ENCODE measurements at regions not wholly inside any gene's neighbourhood (a gene's known extent, or its start where the extent isn't known, plus 50 kb on each side); places are given as distances from the start of the nearest gene placed in this dataset.

DNA sequence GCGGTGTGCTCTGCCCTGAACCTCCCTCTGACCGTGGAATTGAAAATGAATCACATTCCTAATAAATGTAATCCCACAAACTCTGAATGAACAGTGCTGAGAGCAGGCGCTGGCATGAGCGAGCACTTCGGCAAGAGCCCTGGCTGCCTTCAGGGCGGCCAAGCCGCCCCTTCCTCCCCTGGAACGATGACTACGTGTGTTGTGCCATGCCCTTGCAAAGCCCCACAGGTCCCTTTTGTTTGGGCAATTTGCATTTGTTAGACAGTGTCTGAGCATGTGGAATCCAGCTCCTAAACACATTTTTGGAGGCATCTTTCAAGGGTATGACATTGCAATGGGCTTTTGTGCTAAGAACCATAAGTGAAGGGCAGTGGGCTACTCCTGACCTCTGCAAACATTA, 95.6 kb upstream of the MKI67 start:
- DNase-seq (ENCODE audit: low read depth): no peak
- H3K4me3 ChIP-seq (ENCODE audit: low read length): no peak overlapping the region
- TF ChIP-seq, protein P1, sequence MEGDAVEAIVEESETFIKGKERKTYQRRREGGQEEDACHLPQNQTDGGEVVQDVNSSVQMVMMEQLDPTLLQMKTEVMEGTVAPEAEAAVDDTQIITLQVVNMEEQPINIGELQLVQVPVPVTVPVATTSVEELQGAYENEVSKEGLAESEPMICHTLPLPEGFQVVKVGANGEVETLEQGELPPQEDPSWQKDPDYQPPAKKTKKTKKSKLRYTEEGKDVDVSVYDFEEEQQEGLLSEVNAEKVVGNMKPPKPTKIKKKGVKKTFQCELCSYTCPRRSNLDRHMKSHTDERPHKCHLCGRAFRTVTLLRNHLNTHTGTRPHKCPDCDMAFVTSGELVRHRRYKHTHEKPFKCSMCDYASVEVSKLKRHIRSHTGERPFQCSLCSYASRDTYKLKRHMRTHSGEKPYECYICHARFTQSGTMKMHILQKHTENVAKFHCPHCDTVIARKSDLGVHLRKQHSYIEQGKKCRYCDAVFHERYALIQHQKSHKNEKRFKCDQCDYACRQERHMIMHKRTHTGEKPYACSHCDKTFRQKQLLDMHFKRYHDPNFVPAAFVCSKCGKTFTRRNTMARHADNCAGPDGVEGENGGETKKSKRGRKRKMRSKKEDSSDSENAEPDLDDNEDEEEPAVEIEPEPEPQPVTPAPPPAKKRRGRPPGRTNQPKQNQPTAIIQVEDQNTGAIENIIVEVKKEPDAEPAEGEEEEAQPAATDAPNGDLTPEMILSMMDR (conservative IDR thresholded peaks at IDR 0.05; ENCODE audit: low read depth, low read length): no peak

DNA sequence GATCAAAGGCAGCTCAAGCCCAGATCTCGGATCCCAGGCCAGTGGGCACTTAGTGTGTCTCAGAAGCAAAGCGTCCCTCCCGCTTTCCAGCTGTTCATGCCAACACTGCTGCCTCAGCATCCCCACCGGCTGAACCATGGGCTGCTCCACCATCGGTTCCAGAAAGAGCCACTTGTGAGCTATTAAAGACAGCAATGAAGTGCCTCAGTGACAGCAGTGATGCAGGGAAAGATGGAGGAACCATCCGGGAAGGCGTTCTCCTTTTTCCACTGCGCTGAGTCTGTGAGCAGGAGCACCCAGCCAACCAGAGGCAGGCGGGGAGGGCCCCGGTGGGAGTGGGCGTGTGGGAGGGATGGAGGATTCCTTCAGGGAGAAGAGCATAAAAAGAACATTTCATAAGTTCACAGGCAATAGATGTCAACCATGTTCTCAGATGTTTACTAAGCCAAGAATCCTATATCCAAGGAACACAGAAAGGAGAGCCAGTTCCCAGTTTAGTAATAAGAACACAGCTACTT, 96.2 kb upstream of the MKI67 start:
- no peak overlapping the region for H3K4me3 ChIP-seq (ENCODE audit: low read length)
- TF ChIP-seq, protein P1 (conservative IDR thresholded peaks at IDR 0.05; ENCODE audit: low read depth, low read length): no peak
- DNase-seq (ENCODE audit: low read depth): no peak

DNA sequence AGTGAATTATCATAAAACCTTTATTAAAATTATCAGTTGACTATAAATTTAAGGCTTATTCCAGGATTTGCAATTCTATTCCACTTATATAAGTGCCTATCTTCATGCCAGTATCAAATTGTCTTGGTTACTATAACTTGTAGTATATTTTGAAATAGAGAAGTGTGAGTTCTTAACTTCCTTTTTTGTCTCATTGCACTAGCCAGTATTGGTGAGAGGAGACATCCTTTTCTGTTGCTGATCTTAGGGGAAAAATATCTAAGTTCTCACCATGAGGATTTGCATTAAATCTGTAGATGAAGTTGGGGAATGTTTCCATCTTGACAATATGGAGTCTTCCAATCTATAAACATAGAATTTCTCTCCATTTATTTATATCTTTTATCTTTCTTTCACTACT, 104.2 kb upstream of the MKI67 start:
- DNase-seq (ENCODE audit: low read depth): no peak
- H3K4me3 ChIP-seq (ENCODE audit: low read length): no peak overlapping the region
- TF ChIP-seq, protein P1 (conservative IDR thresholded peaks at IDR 0.05; ENCODE audit: low read depth, low read length): no peak

DNA sequence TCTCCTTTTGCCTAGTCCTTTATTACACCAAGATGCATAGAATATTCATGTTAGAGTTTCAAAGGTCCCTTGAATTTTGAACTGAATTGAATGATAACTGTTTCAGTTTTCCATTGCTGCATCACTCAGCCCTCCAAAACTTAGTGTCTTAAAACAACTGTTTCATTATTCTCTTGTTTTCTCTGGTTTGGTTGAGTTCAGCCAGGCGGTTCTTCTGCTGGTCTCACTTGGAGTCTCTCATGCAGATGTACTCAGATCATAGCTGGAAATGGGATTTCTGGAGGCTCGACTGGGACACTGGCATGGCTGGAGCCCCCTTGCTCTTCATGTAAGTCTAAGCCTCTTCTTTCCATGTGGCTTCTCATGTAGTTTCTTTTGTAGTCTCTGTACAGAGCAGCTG, 107.2 kb upstream of the MKI67 start:
- DNase-seq (ENCODE audit: low read depth): no peak
- H3K4me3 ChIP-seq (ENCODE audit: low read length): no peak overlapping the region
- TF ChIP-seq, protein P1 (conservative IDR thresholded peaks at IDR 0.05; ENCODE audit: low read depth, low read length): no peak

DNA sequence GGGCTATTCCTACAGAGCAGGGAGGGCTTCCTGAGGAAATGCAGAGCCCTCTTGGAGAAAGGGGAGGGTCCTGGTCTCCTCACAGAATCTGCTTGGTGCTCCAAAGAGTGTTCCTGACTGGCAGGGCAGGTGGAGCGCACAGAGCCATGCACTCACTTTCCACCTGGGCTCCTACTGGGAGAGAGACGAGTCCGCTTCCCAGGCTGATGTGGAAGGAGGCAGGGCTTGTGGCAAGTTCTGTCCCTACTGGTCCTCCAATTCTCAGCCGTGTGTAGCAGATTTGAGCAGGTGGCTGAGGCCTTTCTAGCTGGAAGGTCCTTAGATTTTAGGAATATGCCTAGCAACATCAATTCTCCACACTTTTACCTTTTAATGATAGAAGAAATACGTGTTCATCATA, 111.5 kb upstream of the MKI67 start:
- H3K4me3 ChIP-seq (ENCODE audit: low read length): no peak overlapping the region
- DNase-seq (ENCODE audit: low read depth): no peak
- TF ChIP-seq, protein P1 (conservative IDR thresholded peaks at IDR 0.05; ENCODE audit: low read depth, low read length): no peak

DNA sequence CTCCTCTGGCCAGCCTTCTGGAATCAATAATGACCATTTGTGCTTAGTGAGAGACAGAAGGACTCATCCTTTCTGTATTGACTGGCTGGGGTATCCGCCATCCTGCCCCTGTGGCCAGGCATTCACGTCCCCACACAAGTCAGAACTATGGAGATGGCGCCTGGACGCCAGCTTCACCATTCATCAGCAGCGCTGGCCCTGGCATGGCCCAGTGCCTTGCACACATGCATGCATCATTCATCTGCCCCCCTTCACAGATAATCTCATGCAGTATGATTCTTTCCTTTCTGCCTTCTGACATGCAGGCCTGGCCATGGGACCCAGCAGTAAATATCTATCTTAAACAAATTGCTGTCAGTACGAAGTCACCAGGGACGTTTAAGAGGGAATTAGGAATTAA, 114.8 kb upstream of the MKI67 start:
- no peak for DNase-seq (ENCODE audit: low read depth)
- TF ChIP-seq, protein P1 (conservative IDR thresholded peaks at IDR 0.05; ENCODE audit: low read depth, low read length): no peak
- H3K4me3 ChIP-seq (ENCODE audit: low read length): no peak overlapping the region

DNA sequence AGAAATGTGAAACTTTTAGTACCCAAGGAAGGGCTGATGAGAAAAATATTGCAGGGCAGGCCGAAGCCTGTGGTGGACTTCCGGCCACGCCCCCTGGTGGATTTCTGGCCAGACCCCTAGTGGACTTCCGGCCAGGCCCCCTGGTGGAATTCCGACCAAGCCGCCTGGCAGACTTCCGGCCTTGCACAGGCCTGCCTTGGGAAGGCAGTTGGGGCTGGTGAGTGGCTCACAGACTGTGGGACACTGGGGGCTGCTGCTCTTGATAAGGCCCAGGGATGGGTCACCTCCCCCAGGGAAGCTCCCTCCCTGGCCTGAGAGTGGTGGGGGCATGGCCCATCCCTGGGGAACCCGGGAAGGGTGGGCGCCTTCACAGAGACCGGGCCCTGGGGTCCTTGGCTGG, 116.4 kb upstream of the MKI67 start:
- TF ChIP-seq, protein P1 (conservative IDR thresholded peaks at IDR 0.05; ENCODE audit: low read depth, low read length): no peak
- H3K4me3 ChIP-seq (ENCODE audit: low read length): no peak overlapping the region
- no peak for DNase-seq (ENCODE audit: low read depth)
